ENCODE measurements at regions not wholly inside any gene's neighbourhood (a gene's known extent, or its start where the extent isn't known, plus 50 kb on each side); places are given as distances from the start of the nearest gene placed in this dataset.

DNA sequence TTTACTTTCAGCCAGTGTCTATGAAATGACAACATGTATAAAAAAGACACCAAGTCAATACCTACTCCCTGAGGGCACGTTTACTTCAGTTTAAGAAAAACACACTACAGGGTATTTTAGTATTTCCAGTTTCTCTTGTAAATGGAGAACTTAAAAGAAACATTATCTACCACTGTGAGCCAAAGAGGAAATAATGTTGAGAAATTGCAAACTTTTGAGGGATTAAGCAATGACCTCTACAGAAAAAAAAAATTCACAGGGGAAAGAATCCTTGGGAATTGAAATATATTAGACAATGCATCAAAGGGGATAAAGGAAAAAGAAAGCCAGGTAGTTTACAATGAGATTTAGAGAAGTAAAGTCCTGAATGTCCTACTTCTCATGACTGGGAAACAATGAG, 126.0 kb downstream of the KCNJ2 start:
- Histone ChIP-seq H4K20me1 (ENCODE audit: insufficient read depth, low read length, poor library complexity, severe bottlenecking) (no peaks in the 10 kb centered on the region), H3K4me2 (ENCODE audit: low read depth, low read length, poor library complexity, severe bottlenecking) (no peak overlapping the region), H3K9me3 (ENCODE audit: insufficient read depth, low read depth, low read length) (no peaks in the 10 kb centered on the region), H3K9me2 (replicated peaks; ENCODE audit: low read depth, low read length) (no peaks in the 10 kb centered on the region), H3K27me3 (ENCODE audit: insufficient read depth, low read length, poor library complexity, severe bottlenecking) (no peaks in the 10 kb centered on the region), H3K9ac (ENCODE audit: low read depth, low read length, poor library complexity, severe bottlenecking) (no peak overlapping the region), H3K4me1 (ENCODE audit: insufficient read depth, low read length, poor library complexity, severe bottlenecking) (no peaks in the 10 kb centered on the region), H3K79me2 (ENCODE audit: insufficient read depth, low read length) (no peaks in the 10 kb centered on the region), H3K36me3 (ENCODE audit: insufficient read depth, low read length) (no peaks in the 10 kb centered on the region), H3K4me3 (ENCODE audit: low read length, poor library complexity, severe bottlenecking) (no peak overlapping the region), H3F3A (ENCODE audit: low read depth) (no peaks in the 10 kb centered on the region), H2AFZ (ENCODE audit: low read length) (no peak overlapping the region)
- TF ChIP-seq EZH2phosphoT487 (IDR thresholded peaks at IDR 0.05; ENCODE audit: borderline replicate concordance): no peak
- no peak for TF ChIP-seq CTCF (conservative IDR thresholded peaks at IDR 0.05; ENCODE audit: low read length)

DNA sequence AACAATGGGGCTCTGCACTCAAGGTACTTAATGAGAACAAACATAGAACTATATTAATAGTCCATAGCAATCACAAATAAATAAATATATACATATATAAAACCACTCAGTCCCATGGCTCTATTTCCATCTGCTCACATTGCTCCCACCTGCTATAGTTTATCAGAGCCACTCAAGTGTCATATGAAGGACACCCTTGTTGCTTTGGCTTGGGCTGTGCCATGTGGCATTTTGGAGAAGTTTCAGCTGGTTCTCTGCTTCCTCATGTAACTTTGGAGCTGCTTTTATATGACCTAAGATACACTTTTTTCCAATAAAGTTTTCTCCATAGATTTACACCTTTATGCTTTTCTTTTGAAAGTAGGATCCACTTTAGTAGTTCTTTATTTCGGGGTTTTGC, 126.4 kb downstream of the KCNJ2 start:
- Histone ChIP-seq H3K9me2 (replicated peaks; ENCODE audit: low read depth, low read length) (no peaks in the 10 kb centered on the region), H3K27me3 (ENCODE audit: insufficient read depth, low read length, poor library complexity, severe bottlenecking) (no peaks in the 10 kb centered on the region), H4K20me1 (ENCODE audit: insufficient read depth, low read length, poor library complexity, severe bottlenecking) (no peaks in the 10 kb centered on the region), H3K4me1 (ENCODE audit: insufficient read depth, low read length, poor library complexity, severe bottlenecking) (no peaks in the 10 kb centered on the region), H3K9ac (ENCODE audit: low read depth, low read length, poor library complexity, severe bottlenecking) (no peak overlapping the region), H3K4me2 (ENCODE audit: low read depth, low read length, poor library complexity, severe bottlenecking) (no peak overlapping the region), H2AFZ (ENCODE audit: low read length) (no peak overlapping the region), H3K79me2 (ENCODE audit: insufficient read depth, low read length) (no peaks in the 10 kb centered on the region), H3K9me3 (ENCODE audit: insufficient read depth, low read depth, low read length) (no peaks in the 10 kb centered on the region), H3K36me3 (ENCODE audit: insufficient read depth, low read length) (no peaks in the 10 kb centered on the region), H3F3A (ENCODE audit: low read depth) (no peaks in the 10 kb centered on the region), H3K4me3 (ENCODE audit: low read length, poor library complexity, severe bottlenecking) (no peak overlapping the region)
- TF ChIP-seq CTCF (conservative IDR thresholded peaks at IDR 0.05; ENCODE audit: low read length): no peak
- TF ChIP-seq EZH2phosphoT487 (IDR thresholded peaks at IDR 0.05; ENCODE audit: borderline replicate concordance): no peak

GRCh38 chr17:70296456-70296855, 127.1 kb downstream of the KCNJ2 start:
- TF ChIP-seq EZH2phosphoT487 (IDR thresholded peaks at IDR 0.05; ENCODE audit: borderline replicate concordance) (no peak), CTCF (conservative IDR thresholded peaks at IDR 0.05; ENCODE audit: low read length) (no peak)
- H3K9me3 ChIP-seq (ENCODE audit: insufficient read depth, low read depth, low read length): no peaks in the 10 kb centered on the region

More at GRCh38 chr17:70296456-70296855, 127.1 kb downstream of the KCNJ2 start:
- Histone ChIP-seq H3K9ac (ENCODE audit: low read depth, low read length, poor library complexity, severe bottlenecking) (no peak overlapping the region), H3K4me2 (ENCODE audit: low read depth, low read length, poor library complexity, severe bottlenecking) (no peak overlapping the region), H2AFZ (ENCODE audit: low read length) (no peak overlapping the region), H4K20me1 (ENCODE audit: insufficient read depth, low read length, poor library complexity, severe bottlenecking) (no peaks in the 10 kb centered on the region), H3K4me3 (ENCODE audit: low read length, poor library complexity, severe bottlenecking) (no peak overlapping the region), H3K4me1 (ENCODE audit: insufficient read depth, low read length, poor library complexity, severe bottlenecking) (no peaks in the 10 kb centered on the region), H3K9me2 (replicated peaks; ENCODE audit: low read depth, low read length) (no peaks in the 10 kb centered on the region), H3K79me2 (ENCODE audit: insufficient read depth, low read length) (no peaks in the 10 kb centered on the region), H3K36me3 (ENCODE audit: insufficient read depth, low read length) (no peaks in the 10 kb centered on the region), H3K27me3 (ENCODE audit: insufficient read depth, low read length, poor library complexity, severe bottlenecking) (no peaks in the 10 kb centered on the region), H3F3A (ENCODE audit: low read depth) (no peaks in the 10 kb centered on the region)

Measured in Loucy (cell line).